ENCODE measurements at regions not wholly inside any gene's neighbourhood (a gene's known extent, or its start where the extent isn't known, plus 50 kb on each side); places are given as distances from the start of the nearest gene placed in this dataset.
"Not testable (repeated sequence)": the region's sequence is repeated elsewhere in the genome, so short reads cannot be mapped to it uniquely, and the experiment has no call there.

DNA sequence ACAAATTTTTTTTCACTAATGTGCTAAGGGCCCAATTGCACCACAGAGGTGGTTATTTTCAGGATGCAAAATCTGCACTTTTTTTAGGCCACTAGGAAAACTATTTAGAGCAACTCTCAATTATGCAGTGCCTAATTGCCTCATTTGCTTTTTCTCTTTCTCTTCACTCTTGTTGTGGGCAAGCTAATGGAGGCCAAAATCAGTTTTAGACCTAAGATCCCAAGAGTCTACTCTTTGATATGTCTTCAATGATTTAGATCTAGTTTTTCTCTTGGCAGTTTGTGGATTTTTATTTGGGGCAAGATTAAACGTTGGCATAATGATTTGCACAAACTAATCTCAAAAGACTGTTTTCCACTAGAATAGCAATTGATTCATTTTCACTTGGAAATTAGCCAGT is 1996.9 kb downstream of the LRRC4C start:
- no peak for DNase-seq (ENCODE audit: low read depth, low spot score)

DNA sequence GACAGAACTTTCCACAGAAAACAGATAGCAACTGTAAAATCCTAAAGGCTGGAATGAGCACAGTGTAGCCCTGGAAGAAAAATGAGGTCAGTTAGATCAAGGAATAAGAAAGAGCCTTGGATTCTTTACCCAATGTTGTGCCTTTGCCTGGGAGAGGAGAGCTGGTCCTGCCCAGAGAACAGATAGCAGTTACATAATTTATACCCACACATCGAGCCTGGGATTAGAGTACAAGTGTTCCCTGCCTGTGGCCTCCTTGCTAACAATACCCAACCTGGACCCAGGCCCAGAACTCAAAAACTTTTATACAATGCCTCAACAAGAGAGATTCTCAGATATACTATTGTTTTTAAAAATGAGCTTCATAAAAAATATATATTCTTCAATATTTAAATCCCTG is 1998.4 kb downstream of the LRRC4C start:
- DNase-seq (ENCODE audit: low read depth, low spot score), result no peak

DNA sequence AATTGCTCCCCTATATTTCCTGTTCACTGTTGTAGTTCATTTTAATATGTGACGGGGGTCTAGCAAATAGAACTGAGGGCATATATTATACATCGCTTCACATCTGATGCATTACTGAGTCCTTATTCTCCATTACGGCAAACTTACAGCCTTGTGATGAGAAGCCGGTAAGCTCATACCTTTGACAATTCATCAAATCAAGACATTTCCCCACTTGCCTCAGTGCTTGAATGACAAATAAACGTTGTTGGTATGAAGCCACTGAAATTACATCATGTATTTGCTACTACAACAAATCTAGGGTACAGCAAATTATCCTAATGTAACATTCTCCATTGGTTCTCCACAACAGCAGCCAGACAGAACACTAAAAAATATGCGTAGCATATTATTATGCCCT is 1999.8 kb downstream of the LRRC4C start:
- no peak for DNase-seq (ENCODE audit: low read depth, low spot score)

DNA sequence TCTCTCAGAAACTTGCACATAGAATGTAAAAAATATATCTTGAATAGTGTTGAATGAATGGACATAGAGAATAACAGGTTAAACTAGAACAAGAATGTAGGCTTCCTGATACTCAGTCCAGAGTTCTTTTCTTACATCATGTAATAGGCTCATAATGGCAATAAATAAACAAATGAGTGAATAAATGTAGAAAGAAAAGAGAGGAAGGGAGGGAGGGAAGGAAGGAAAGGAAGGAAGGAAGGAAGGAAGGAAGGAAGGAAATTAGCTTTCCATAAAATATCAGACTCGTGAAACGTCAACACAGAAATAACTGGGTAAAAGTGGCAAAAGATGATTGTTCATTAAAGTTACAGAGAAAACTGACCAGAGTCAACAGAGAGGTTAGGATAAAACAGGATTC is 2001.0 kb downstream of the LRRC4C start:
- DNase-seq (ENCODE audit: low read depth, low spot score), result no peak

DNA sequence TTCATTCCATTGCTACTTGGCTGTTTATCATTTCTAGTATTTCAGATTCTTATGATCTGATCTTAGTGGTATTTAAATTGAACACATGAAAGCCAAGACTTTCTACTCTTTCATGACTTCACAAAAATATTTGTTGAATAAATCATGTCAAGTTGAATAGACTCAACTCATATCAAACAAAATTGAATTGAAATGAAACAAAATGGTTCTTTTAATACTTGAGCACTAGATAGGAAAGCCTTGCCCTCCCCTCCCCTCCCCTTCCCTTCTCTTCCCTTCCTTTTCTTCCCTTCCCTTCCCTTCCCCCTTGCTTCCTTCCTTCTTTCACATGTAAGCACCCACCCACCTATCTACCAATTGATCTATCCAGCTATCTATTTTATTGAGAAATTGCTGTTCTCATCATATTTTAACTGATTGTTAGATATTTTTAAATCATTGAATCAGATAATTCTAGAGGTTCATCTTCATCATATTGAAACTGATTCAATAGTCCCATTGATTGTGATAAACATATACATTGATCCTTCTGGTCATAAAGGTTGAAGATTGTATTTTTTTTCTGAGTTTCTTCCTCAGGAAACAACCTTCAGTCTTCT is 2015.9 kb downstream of the LRRC4C start:
- no peak for DNase-seq (ENCODE audit: low read depth, low spot score)

DNA sequence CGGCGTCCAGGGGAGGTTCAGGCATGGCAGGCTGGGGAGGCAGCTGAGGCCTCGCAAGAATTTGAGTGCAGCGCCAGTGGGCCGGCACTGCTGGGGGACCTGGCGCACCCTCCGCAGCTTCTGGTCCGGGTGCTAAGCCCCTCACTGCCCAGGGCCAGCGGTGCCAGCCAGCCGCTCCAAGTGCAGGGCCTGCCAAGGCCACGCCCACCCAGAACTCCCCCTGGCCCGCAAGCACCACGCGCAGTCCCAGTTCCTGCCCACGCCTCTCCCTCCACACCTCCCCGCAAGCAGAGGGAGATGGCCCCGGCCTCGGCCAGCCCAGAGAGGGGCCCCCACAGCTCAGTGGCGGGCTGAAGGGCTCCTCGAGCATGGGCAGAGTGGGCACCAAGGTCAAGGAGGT is 2017.3 kb downstream of the LRRC4C start:
- no peak for DNase-seq (ENCODE audit: low read depth, low spot score)

DNA sequence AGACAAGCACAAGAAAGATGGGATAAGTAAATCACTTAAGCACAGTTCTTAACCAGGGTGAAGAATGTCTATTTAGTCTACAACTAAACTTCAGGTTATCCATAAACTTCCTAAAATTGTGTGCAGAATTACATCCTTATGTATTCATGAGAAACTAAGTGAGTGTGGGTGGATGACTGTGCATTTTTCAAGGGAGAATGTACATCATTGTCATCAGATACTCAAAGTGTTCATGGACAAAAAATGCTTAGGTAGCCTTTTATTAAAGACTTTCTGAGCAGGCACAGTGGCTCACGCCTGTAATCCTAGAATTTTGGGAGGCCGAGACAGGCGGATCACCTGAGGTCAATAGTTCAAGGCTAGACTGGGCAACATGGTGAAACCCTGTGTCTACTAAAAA is 2023.8 kb downstream of the LRRC4C start:
- no peak for DNase-seq (ENCODE audit: low read depth, low spot score)

DNA sequence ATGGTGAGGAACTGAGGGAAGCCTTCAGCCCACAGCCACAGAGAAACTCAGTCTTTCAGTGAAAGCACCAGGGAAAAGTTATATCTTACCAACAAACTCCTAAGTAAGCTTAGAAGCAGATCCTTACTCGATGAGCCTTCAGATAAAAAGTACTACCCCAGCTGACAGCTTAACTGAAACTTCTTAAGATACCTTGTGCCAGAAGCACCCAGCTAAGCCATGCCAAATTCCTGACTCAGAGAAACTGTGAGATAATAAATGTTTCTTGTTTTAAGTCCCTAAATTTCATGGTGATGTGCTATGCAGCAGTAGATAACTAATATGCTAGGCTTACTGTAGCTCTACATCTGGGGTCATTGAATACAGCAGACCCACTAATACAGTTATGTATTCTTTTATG is 2025.0 kb downstream of the LRRC4C start:
- DNase-seq (ENCODE audit: low read depth, low spot score), result no peak

DNA sequence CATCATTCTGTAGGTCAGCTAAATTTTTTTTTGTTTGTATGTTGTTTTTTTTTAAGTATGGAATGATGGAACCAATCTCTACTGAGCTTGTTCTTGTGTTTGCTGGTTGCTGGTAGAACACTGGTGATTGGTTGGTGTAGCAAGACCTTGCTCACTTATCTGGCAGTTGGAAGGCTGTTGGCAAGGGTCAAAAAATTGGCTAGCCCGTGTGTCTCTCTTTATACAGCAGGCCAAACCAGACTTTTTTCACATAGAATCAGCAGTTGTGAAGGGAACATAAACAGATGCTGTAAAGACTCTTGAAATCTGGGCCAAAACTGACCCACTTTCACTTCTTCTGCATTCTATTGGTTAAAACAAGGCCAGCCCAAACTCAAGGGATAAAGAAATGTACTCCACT is 2026.5 kb downstream of the LRRC4C start:
- no peak for DNase-seq (ENCODE audit: low read depth, low spot score)

DNA sequence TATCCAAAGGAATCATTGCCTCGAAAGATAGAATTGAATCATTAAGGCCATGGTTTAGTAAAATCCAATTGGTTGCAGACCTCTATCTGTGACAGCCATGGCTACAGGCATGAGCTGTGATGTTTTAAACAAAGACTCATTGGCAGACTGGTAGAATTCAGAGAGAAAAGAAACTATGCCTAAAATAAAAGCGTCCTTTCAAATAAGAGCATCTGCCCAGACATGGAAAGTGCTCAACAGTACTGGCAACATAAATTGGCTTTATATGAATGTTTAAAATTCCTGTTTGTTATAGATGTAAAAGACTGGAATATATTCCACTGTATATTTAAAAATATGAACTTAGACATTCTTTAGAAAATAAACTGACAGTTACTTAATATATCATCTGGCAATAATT is 2034.2 kb downstream of the LRRC4C start:
- DNase-seq (ENCODE audit: low read depth, low spot score), result no peak

DNA sequence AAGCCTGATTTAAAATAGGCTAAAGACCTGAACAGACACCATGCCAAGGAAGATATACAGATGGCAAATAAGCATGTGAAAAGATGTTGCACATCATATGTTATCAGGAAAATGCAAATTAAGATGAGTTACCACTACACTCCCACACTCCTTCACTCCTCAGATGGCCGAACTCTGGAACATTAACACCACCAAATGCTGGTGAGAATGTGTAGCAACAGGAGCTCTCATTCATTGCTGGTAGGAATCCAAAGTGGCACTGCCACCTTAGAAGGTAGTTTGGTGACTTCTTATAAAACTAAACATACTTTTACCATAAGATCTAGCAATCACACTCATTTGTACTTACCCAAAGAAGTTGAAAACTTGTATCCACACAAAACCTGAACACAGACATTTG is 2047.3 kb downstream of the LRRC4C start:
- no peak for DNase-seq (ENCODE audit: low read depth, low spot score)

DNA sequence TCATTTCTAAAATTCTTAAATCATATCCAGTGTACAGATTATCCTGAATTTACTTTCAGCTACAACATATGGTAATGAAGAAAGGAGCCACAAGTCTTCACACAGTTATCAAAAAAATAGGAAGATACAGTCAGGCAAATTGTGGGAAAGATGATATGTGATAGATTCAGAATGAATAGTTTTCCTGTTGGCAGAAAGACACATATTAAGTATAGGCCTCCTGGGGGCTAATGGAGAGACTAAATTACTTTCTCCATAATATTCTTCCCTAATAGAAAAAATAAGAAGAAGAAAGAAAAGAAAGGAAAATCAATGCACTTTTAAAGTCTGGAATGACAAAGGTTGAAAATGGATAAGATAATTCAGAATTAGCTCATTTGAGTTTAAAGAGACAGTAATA is 2073.5 kb downstream of the LRRC4C start:
- no peak for DNase-seq (ENCODE audit: low read depth, low spot score)

DNA sequence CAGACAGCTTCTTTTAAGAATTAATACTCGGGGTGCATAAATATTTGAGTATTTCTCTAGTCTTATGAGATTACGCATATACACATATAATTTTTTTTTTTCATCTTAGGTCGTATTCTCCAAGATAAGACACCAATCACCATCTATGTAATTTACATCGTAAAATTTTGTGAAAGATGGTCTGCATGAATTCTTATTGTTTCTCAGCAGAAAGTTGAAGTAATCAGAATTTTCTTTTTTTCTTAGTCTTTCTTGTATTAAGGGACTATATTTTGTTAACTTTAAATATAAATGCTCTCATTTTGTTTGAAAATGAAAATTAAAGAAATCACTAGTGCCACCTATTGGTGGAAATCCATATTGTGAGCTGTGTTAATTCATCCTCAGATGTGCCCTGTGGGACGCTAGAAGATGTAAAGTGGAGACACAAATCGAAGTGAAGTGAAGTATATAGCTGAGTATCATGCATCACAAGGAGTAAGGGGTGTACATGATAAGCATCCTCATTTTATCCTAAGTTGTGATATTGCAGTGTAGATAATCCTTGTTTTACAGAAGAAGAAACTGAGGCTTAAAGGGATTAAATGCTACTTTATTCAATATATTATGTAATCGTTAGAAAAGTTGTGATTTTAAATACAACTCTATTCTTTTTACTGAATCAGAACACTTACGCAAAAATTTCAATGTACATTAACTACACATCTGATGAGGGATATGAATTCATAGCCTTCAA is 2084.3 kb downstream of the LRRC4C start:
- no peak for DNase-seq (ENCODE audit: low read depth, low spot score)

DNA sequence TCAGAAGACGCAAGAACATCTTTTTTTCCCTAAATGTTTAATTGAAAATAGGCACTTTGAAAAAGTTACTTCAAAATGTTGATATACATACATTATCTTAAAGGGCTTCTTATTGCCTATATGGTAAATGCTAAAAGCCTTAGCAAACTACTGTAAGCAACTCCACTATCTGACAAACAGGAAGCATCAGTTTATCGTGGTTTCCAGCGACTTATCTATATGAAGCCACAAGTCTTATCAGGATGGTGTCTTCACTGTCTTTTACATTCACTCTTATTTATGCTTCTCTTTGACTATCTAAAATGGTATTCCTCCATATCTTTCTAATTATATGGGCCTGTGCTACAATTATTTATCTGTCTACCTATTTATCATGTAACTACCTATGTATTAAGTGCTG is 2091.9 kb downstream of the LRRC4C start:
- DNase-seq (ENCODE audit: low read depth, low spot score), result no peak

DNA sequence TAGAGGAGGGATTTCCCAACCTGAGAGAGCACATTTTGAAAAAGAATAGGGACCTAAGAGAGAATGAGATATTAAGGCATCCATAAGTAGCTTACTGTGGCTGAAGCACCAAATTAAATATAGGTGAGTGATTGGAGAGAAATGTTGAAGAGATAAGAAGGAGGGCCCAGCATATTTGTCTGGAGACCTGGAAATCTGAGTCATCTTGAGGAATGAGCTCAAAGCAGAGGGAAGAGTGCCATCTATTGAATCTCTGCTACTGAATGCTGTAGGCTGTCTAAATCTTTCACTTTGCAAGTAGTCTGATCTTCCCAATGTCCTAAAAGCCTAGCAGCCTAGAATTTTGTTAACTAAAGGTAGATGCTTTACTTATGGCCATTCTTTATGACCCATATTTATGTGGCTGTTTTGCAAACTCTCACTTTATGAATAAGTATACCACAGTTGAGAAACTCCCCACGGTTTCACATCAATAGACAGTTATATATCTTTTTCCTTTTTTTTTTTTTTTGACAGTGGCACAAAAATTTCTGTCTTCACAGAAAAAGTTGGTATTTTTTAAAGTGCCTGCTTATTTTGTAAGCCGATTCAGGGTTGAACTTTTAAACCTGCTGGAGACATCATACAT is 2093.5 kb downstream of the LRRC4C start:
- no peak for DNase-seq (ENCODE audit: low read depth, low spot score)

DNA sequence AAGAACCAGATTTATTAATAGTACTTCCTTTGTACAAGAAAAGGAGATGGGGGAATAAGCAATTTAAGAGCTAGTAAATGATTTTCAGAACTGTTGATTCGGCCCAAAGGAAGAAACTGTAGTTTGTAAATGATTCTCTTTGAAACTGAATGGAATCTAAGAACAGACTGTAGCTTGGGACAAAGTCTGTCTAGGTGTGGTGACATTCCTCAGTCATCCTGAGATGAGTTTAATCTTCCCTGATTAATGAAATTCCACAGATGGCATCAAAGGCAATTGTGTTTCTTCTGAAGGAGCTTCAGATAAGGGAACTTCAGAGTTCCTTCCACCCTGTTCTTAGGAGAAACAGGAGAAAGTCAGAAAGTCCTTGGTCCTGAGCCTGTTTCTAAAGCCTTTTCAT is 2095.9 kb downstream of the LRRC4C start:
- DNase-seq (ENCODE audit: low read depth, low spot score), result no peak

DNA sequence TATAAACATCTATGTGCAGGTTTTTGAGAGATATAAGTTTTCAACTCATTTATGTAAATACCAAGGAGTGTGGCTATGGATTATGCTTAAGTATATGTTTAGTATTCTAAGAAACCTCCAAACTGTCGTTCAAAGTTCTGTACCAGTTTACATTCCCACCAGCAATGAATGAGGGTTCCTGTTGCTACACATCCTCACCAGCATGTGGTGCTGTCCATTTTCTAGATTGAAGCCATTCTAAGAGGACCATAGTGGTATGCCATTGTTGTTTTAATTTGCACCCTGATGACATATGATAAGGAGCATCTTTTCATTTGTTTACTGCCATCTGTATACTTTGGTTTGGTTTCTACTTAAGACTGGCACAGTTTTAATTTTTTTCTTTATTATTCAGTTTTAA is 2097.9 kb downstream of the LRRC4C start:
- no peak for DNase-seq (ENCODE audit: low read depth, low spot score)

DNA sequence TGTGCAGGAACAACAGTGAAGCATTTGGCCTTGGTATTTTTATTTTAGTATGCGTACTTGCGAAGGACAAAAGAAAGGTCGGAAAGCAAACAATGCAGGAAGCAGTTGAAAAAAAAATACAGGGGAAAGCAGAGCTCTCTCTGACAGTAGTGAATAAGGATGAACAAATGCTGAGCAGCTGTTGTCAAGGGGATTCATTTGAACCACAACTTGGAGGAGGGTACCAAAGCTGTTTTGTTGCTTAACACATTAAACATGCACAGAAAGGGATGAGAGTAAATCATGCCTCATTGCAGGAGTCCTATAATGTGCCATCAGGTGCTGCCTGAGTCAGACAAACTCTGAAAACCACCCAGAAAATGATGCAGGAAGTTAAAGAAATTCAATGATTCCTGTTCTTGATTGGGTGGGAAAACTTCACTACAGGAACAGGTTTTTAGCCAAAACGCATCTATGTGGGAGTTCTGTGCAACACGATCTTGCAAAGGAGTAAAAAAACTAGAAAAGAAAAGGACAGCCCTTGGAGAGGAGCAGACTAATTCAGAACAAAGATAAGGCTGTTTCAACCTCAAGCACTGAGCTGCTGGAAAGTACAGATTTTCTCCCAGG is 2113.5 kb downstream of the LRRC4C start:
- DNase-seq (ENCODE audit: low read depth, low spot score), result no peak

DNA sequence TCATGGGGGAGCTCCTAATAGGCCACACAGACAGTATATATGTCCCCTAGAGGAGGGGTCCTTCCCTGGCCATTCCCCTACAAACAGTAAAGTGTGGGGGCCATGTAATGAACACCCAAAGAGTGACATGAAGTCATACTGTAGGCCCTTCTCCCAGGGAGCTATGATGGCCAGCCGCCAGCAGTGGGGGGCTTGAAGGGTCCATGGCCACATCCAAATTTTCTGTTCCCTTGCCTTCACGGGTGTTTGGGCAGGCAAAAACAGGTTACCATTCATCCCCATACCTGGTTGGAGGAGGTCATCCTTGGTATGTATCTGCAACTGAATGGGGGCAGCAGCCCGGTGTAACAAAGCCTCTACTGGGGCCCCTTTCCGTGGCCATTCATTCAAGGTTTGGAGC is 2118.0 kb downstream of the LRRC4C start:
- DNase-seq (ENCODE audit: low read depth, low spot score), result no peak

DNA sequence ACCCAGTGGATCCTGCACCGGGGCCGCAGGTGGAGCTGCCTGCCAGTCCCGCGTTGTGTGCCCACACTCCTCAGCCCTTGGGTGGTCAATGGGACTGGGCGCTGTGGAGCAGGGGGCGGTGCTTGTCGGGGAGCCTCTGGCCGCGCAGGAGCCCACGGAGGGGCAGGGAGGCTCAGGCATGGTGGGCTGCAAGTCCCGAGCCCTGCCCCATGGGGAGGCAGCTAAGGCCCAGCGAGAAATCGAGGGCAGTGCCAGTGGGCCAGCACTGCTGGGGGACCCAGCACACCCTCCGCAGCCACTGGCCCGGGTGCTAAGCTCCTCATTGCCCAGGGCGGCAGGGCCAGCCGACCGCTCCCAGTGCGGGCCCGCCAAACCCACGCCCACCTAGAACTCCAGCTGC is 2126.4 kb downstream of the LRRC4C start:
- DNase-seq (ENCODE audit: low read depth, low spot score), result not testable (repeated sequence)

DNA sequence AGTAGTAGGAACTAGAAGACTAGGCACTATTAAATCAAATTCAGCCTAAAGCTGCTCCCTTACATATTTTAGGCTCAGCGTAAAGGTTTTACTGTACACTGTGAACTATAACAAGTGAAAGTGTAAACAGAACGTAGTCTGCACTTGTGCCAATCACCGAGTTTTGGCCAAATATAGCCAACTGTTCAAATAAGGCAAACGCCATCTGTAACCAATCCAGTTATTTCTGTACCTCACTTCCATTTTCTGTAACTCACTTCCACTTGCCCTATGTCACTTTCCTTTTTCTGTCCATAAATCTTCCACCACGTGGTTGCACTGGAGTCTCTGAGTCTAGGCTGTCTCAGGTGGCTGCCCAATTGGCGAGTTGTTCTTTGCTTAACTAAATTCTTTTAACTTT is 2132.2 kb downstream of the LRRC4C start:
- no peak for DNase-seq (ENCODE audit: low read depth, low spot score)

DNA sequence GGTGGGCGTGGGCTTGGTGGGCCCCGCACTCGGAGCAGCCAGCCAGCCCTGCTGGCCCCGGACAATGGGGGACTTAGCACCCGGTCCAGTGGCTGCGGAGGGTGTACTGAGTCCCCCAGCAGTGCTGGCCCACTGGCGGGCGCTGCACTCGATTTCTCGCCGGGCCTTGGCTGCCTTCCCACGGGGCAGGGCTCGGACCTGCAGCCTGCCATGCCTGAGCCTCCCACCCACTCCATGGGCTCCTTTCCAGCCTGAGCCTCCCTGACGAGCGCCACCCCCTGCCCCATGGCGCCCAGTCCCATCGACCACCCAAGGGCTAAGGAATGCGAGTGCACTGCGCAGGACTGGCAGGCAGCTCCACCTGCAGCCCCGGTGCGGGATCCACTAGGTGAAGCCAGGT is 2147.6 kb downstream of the LRRC4C start:
- not testable (repeated sequence) for DNase-seq (ENCODE audit: low read depth, low spot score)

DNA sequence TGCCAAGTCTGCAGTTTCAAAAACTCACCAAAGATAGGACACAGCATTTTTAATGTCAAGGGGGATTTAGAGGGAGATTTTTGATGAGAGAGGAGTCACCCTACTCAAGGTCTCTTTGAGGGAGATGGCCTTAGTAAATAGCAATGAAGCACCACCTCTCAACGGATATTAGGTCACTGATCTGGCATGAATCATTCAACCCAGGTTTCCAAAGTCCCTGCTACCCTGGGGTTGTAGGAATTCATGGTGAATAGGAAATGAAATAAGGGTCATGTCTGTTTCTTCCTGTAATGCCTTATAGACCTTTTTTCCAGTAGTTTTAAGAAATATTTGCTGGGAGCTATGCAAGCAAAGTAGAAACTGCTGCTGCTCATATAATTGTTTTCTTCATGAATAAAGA is 2154.9 kb downstream of the LRRC4C start:
- DNase-seq (ENCODE audit: low read depth, low spot score), result no peak
